ENCODE measurements at regions not wholly inside any gene's neighbourhood (a gene's known extent, or its start where the extent isn't known, plus 50 kb on each side); places are given as distances from the start of the nearest gene placed in this dataset.

- TF ChIP-seq CTCF (IDR thresholded peaks at IDR 0.05) (no peak), POLR2A (IDR thresholded peaks at IDR 0.05) (no peak)
Measured at GRCh38 chr6:21730533-21730932, 137.0 kb downstream of the SOX4 start.

Data from heart left ventricle (tissue), 13 donors.